ENCODE measurements at regions not wholly inside any gene's neighbourhood (a gene's known extent, or its start where the extent isn't known, plus 50 kb on each side); places are given as distances from the start of the nearest gene placed in this dataset.

- Histone ChIP-seq H3K9me2 (ENCODE audit: insufficient read depth, low read length) (no peaks in the 10 kb centered on the region), H3K4me3 (ENCODE audit: low read length) (no peak overlapping the region), H3K9me3 (ENCODE audit: low read length) (no peaks in the 10 kb centered on the region), H3K27me3 (ENCODE audit: insufficient read depth, low read depth, low read length) (no peaks in the 10 kb centered on the region), H3K4me2 (ENCODE audit: low read length) (no peak overlapping the region), H3K79me2 (replicated peaks; ENCODE audit: insufficient read depth, low read length) (no peaks in the 10 kb centered on the region), H3K27ac (ENCODE audit: low read length) (no peak overlapping the region), H2AFZ (ENCODE audit: low read depth, low read length) (no peak overlapping the region), H3K9ac (ENCODE audit: low read length) (no peak overlapping the region), H3K36me3 (ENCODE audit: insufficient read depth, low read length) (no peaks in the 10 kb centered on the region), H3F3A (ENCODE audit: insufficient read depth, low read length, poor library complexity, severe bottlenecking) (no peaks in the 10 kb centered on the region), H4K20me1 (ENCODE audit: insufficient read depth) (no peaks in the 10 kb centered on the region)
- no peak for TF ChIP-seq EZH2 (IDR thresholded peaks at IDR 0.05; ENCODE audit: borderline replicate concordance, insufficient read depth, low read length, poor library complexity, severe bottlenecking)
These were observed 666.9 kb downstream of the MECOM start for GRCh38 chr3:168996622-168997021.

- Histone ChIP-seq H3F3A (ENCODE audit: insufficient read depth, low read length, poor library complexity, severe bottlenecking) (no peaks in the 10 kb centered on the region), H4K20me1 (ENCODE audit: insufficient read depth) (no peaks in the 10 kb centered on the region), H3K9me3 (ENCODE audit: low read length) (no peaks in the 10 kb centered on the region), H3K9me2 (ENCODE audit: insufficient read depth, low read length) (no peaks in the 10 kb centered on the region), H3K79me2 (replicated peaks; ENCODE audit: insufficient read depth, low read length) (no peaks in the 10 kb centered on the region), H2AFZ (ENCODE audit: low read depth, low read length) (no peak overlapping the region), H3K27me3 (ENCODE audit: insufficient read depth, low read depth, low read length) (no peaks in the 10 kb centered on the region), H3K9ac (ENCODE audit: low read length) (no peak overlapping the region), H3K27ac (ENCODE audit: low read length) (no peak overlapping the region), H3K4me2 (ENCODE audit: low read length) (no peak overlapping the region), H3K36me3 (ENCODE audit: insufficient read depth, low read length) (no peaks in the 10 kb centered on the region), H3K4me3 (ENCODE audit: low read length) (no peak overlapping the region)
- TF ChIP-seq POLR2AphosphoS5 (IDR thresholded peaks at IDR 0.05), result no peak
- no peak for TF ChIP-seq SMC3 (conservative IDR thresholded peaks at IDR 0.05; ENCODE audit: poor library complexity)
- TF ChIP-seq CTCF (IDR thresholded peaks at IDR 0.05; ENCODE audit: poor library complexity, severe bottlenecking), result no peak
- TF ChIP-seq REST (IDR thresholded peaks at IDR 0.05; ENCODE audit: borderline replicate concordance), result no peak
- no peak for TF ChIP-seq TAF1 (IDR thresholded peaks at IDR 0.05; ENCODE audit: low read depth)
- no peak for TF ChIP-seq EZH2 (IDR thresholded peaks at IDR 0.05; ENCODE audit: borderline replicate concordance, insufficient read depth, low read length, poor library complexity, severe bottlenecking)
- no peak for TF ChIP-seq EP300 (conservative IDR thresholded peaks at IDR 0.05; ENCODE audit: poor library complexity, severe bottlenecking)
- TF ChIP-seq MXI1 (conservative IDR thresholded peaks at IDR 0.05; ENCODE audit: poor library complexity, severe bottlenecking), result no peak
- TF ChIP-seq RAD21 (conservative IDR thresholded peaks at IDR 0.05), result no peak
These were observed 668.4 kb downstream of the MECOM start for GRCh38 chr3:168995129-168995528.

GRCh38 chr3:168991803-168992202 is 671.7 kb downstream of the MECOM start:
- no peak overlapping the region for H3K9ac ChIP-seq (ENCODE audit: low read length)
- no peak overlapping the region for H3K4me2 ChIP-seq (ENCODE audit: low read length)
- H3K27ac ChIP-seq (ENCODE audit: low read length), result no peak overlapping the region
- H3K27me3 ChIP-seq (ENCODE audit: insufficient read depth, low read depth, low read length), result no peaks in the 10 kb centered on the region
- no peaks in the 10 kb centered on the region for H3K9me2 ChIP-seq (ENCODE audit: insufficient read depth, low read length)
- no peaks in the 10 kb centered on the region for H4K20me1 ChIP-seq (ENCODE audit: insufficient read depth)
- no peaks in the 10 kb centered on the region for H3F3A ChIP-seq (ENCODE audit: insufficient read depth, low read length, poor library complexity, severe bottlenecking)
- H3K36me3 ChIP-seq (ENCODE audit: insufficient read depth, low read length), result no peaks in the 10 kb centered on the region
- H3K9me3 ChIP-seq (ENCODE audit: low read length), result no peaks in the 10 kb centered on the region
- H3K79me2 ChIP-seq (replicated peaks; ENCODE audit: insufficient read depth, low read length), result no peaks in the 10 kb centered on the region
- H3K4me3 ChIP-seq (ENCODE audit: low read length), result no peak overlapping the region
- TF ChIP-seq REST (IDR thresholded peaks at IDR 0.05; ENCODE audit: borderline replicate concordance) (no peak), CTCF (IDR thresholded peaks at IDR 0.05; ENCODE audit: poor library complexity, severe bottlenecking) (no peak), TAF1 (IDR thresholded peaks at IDR 0.05; ENCODE audit: low read depth) (no peak), POLR2AphosphoS5 (IDR thresholded peaks at IDR 0.05) (no peak), EP300 (conservative IDR thresholded peaks at IDR 0.05; ENCODE audit: poor library complexity, severe bottlenecking) (no peak), EZH2 (IDR thresholded peaks at IDR 0.05; ENCODE audit: borderline replicate concordance, insufficient read depth, low read length, poor library complexity, severe bottlenecking) (no peak), MXI1 (conservative IDR thresholded peaks at IDR 0.05; ENCODE audit: poor library complexity, severe bottlenecking) (no peak), RAD21 (conservative IDR thresholded peaks at IDR 0.05) (no peak)
- H2AFZ ChIP-seq (ENCODE audit: low read depth, low read length), result no peak overlapping the region
